Upper lobe of right lung (tissue), 1 donor: ENCODE measurements at regions not wholly inside any gene's neighbourhood (a gene's known extent, or its start where the extent isn't known, plus 50 kb on each side); places are given as distances from the start of the nearest gene placed in this dataset.

Experiments used
- ATAC-seq: fragments of 200-7000 bp; cut with Tn5 transposase; one replicate; pipeline ENCODE4 v1.9.1; 2020; ENCODE audit warnings: mild to moderate bottlenecking, moderate library complexity
- DNase-seq: peaks from one replicate; pipeline ENCODE4 v3.0.0-alpha.2; 2020
- H3K27ac ChIP-seq: fragments of 200-600 bp; one replicate; pipeline ENCODE4 v1.8.0; 2022
- H3K27me3 ChIP-seq: fragments of 200-600 bp; one replicate; pipeline ENCODE4 v1.8.0; 2022; ENCODE audit warnings: mild to moderate bottlenecking
- H3K36me3 ChIP-seq: fragments of 200-600 bp; one replicate; pipeline ENCODE4 v1.8.0; 2022
- H3K4me1 ChIP-seq: fragments of 200-600 bp; one replicate; pipeline ENCODE4 v1.8.0; 2022
- H3K4me3 ChIP-seq: fragments of 200-600 bp; one replicate; pipeline ENCODE4 v1.8.0; 2022; ENCODE audit warnings: mild to moderate bottlenecking
- H3K9me3 ChIP-seq: fragments of 200-600 bp; one replicate; pipeline ENCODE4 v1.8.0; 2022
- CTCF ChIP-seq: fragments of 200-600 bp; IDR thresholded peaks from one replicate; pipeline ENCODE4 v1.8.0; 2022; ENCODE audit warnings: antibody characterized with exemption
- intact Hi-C: fragments of 100-400 bp; cut with DNase I; formaldehyde crosslinking; loops from one replicate; pipeline ENCODE4 v1.11.0; 2022
- donor health status: DM: no; HTN: yes; CAD: no; lungs with severe emphysema.

GRCh38 chr5:18078157-18078556 lies 443.9 kb downstream of the TAF11L14 start:
- intact Hi-C loops = no loop called here
- ATAC-seq (no peak), DNase-seq (no peak)
- H3K9me3 ChIP-seq = no peaks in the 10 kb centered on the region
- H3K27me3 ChIP-seq = no peaks in the 10 kb centered on the region
- H3K36me3 ChIP-seq = no peaks in the 10 kb centered on the region
- H3K27ac ChIP-seq = no peak overlapping the region
- no peak overlapping the region for H3K4me3 ChIP-seq
- no peaks in the 10 kb centered on the region for H3K4me1 ChIP-seq
- no peak for TF ChIP-seq CTCF

- H3K27ac ChIP-seq = no peak overlapping the region
- no peaks in the 10 kb centered on the region for H3K9me3 ChIP-seq
- no peak overlapping the region for H3K4me3 ChIP-seq
- no peak for ATAC-seq
- no peak for DNase-seq
- intact Hi-C loops = no loop called here
- no peak for TF ChIP-seq CTCF
- no peaks in the 10 kb centered on the region for H3K36me3 ChIP-seq
- H3K27me3 ChIP-seq = no peaks in the 10 kb centered on the region
- no peaks in the 10 kb centered on the region for H3K4me1 ChIP-seq
These were observed 445.6 kb downstream of the TAF11L14 start for GRCh38 chr5:18079831-18080230.

GRCh38 chr5:18088020-18088579 lies 453.8 kb downstream of the TAF11L14 start:
- ATAC-seq (no peak), DNase-seq (no peak)
- H3K27me3 ChIP-seq = no peaks in the 10 kb centered on the region
- H3K27ac ChIP-seq = no peak overlapping the region
- H3K36me3 ChIP-seq = no peaks in the 10 kb centered on the region
- TF ChIP-seq CTCF = no peak
- H3K4me3 ChIP-seq = no peak overlapping the region
- no peaks in the 10 kb centered on the region for H3K9me3 ChIP-seq
- intact Hi-C loops = no loop called here
- no peaks in the 10 kb centered on the region for H3K4me1 ChIP-seq

GRCh38 chr5:18090177-18090576 lies 455.9 kb downstream of the TAF11L14 start:
- H3K27ac ChIP-seq = no peak overlapping the region
- no peak overlapping the region for H3K4me3 ChIP-seq
- H3K27me3 ChIP-seq = no peaks in the 10 kb centered on the region
- H3K9me3 ChIP-seq = no peaks in the 10 kb centered on the region
- DNase-seq (no peak), ATAC-seq (no peak)
- intact Hi-C loops = no loop called here
- H3K36me3 ChIP-seq = no peaks in the 10 kb centered on the region
- H3K4me1 ChIP-seq = no peaks in the 10 kb centered on the region
- no peak for TF ChIP-seq CTCF

DNA sequence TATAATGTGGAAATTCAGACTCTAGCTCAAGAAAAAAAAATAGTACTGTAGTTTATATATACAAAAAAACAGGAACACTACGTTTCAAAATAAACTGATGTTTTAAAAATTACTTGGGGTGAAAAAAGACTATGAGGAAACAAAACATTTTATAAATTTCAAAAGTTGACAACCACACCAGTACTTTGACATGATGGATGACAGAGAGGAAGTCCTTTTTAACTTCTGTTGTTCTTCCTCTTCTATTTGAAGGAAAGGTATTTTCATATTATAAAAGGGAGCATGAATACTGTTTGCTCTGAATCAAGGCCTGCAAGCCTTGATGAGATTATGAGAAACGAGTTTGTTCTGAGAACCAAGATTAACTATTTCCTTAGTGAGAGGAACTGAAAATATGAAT lies 456.9 kb downstream of the TAF11L14 start:
- Histone ChIP-seq H3K27me3 (no peaks in the 10 kb centered on the region), H3K9me3 (no peaks in the 10 kb centered on the region), H3K4me3 (no peak overlapping the region), H3K4me1 (no peaks in the 10 kb centered on the region), H3K36me3 (no peaks in the 10 kb centered on the region), H3K27ac (no peak overlapping the region)
- intact Hi-C loops = no loop called here
- no peak for DNase-seq
- ATAC-seq = no peak
- TF ChIP-seq CTCF = no peak

GRCh38 chr5:18091758-18092157 lies 457.5 kb downstream of the TAF11L14 start:
- no peak for TF ChIP-seq CTCF
- no peak for ATAC-seq
- Histone ChIP-seq H3K4me3 (no peak overlapping the region), H3K27me3 (no peaks in the 10 kb centered on the region), H3K9me3 (no peaks in the 10 kb centered on the region), H3K36me3 (no peaks in the 10 kb centered on the region), H3K27ac (no peak overlapping the region), H3K4me1 (no peaks in the 10 kb centered on the region)
- DNase-seq = no peak
- intact Hi-C loops = no loop called here
